Fibroblast of lung (primary cell): ENCODE measurements at regions not wholly inside any gene's neighbourhood (a gene's known extent, or its start where the extent isn't known, plus 50 kb on each side); places are given as distances from the start of the nearest gene placed in this dataset.

ENCODE experiments used
- EZH2 ChIP-seq: IDR thresholded peaks from 2 replicates; pipeline ENCODE4 v1.5.1; 2012; ENCODE audit warnings: low read length, control low read depth, mild to moderate bottlenecking; ENCODE audit errors: missing control alignments
- TF ChIP-seq, protein P1 (sequence below), 2 donors: IDR thresholded peaks in 1 of 2; conservative IDR thresholded peaks in 1 of 2; 1 replicate in 1 of 2; 2 replicates in 1 of 2; pipeline ENCODE4 v1.5.1; 2011 to 2012; ENCODE audit warnings: low read length in 2 of 2, control low read depth in 1 of 2, inconsistent platforms in 1 of 2, low read depth in 1 of 2, mild to moderate bottlenecking in 1 of 2

DNA sequence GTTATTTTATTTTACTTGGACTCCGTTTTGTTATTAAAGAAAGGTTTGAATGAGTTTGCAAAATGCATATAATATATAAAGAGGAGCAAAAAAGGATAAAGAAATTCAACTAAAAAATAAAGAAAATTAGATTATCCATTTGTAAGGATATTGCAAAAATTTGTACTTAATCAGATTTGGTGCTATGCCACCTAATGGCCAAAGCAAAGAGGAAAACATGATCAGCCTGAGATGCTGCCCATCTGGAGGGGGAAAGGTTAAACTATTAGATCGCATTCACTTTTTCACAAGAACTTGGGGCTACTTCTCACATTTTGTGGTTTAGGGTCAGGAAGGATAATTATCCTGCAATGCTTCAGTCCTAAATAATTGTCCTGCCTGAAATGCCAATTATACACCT lies 350.6 kb downstream of the MLLT3 start:
- TF ChIP-seq, protein P1, sequence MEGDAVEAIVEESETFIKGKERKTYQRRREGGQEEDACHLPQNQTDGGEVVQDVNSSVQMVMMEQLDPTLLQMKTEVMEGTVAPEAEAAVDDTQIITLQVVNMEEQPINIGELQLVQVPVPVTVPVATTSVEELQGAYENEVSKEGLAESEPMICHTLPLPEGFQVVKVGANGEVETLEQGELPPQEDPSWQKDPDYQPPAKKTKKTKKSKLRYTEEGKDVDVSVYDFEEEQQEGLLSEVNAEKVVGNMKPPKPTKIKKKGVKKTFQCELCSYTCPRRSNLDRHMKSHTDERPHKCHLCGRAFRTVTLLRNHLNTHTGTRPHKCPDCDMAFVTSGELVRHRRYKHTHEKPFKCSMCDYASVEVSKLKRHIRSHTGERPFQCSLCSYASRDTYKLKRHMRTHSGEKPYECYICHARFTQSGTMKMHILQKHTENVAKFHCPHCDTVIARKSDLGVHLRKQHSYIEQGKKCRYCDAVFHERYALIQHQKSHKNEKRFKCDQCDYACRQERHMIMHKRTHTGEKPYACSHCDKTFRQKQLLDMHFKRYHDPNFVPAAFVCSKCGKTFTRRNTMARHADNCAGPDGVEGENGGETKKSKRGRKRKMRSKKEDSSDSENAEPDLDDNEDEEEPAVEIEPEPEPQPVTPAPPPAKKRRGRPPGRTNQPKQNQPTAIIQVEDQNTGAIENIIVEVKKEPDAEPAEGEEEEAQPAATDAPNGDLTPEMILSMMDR (conservative IDR thresholded peaks at IDR 0.05 in 1 of 2, IDR thresholded peaks at IDR 0.05 in 1 of 2; ENCODE audit: low read depth in 1 of 2, low read length in 2 of 2) = peak in 1 of 2 donors; percentile 15
- TF ChIP-seq EZH2 = no peak
